Neutrophil (primary cell): ENCODE measurements at regions not wholly inside any gene's neighbourhood (a gene's known extent, or its start where the extent isn't known, plus 50 kb on each side); places are given as distances from the start of the nearest gene placed in this dataset.

Source experiments
- H3K27ac ChIP-seq: fragments of 200-600 bp; sonication (generic); 2 replicates; pipeline ENCODE4 v1.5.1; 2016; ENCODE audit warnings: mild to moderate bottlenecking, moderate library complexity
- H3K27me3 ChIP-seq: fragments of 200-600 bp; sonication (generic); 2 replicates; pipeline ENCODE4 v1.6.0; 2016; ENCODE audit warnings: mild to moderate bottlenecking
- H3K36me3 ChIP-seq: fragments of 200-600 bp; sonication (generic); 2 replicates; pipeline ENCODE4 v1.5.1; 2017
- H3K4me1 ChIP-seq, 2 experiments: fragments of 200-600 bp in 1 of 2; sonication (generic) in 1 of 2; 1 replicate in 1 of 2; 2 replicates in 1 of 2; pipeline versions ENCODE4 v1.5.1 to v1.6.1; 2013 to 2016; ENCODE audit warnings: low read depth in 1 of 2, low read length in 1 of 2, mild to moderate bottlenecking in 1 of 2, moderate library complexity in 1 of 2; ENCODE audit not compliant: control insufficient read depth in 1 of 2, insufficient read depth in 1 of 2
- H3K4me3 ChIP-seq, 2 experiments: fragments of 200-600 bp in 1 of 2; sonication (generic) in 1 of 2; 1 replicate in 1 of 2; 2 replicates in 1 of 2; pipeline ENCODE4 v1.5.1; 2013 to 2016; ENCODE audit warnings: low read depth in 1 of 2, low read length in 1 of 2, mild to moderate bottlenecking in 1 of 2, moderate library complexity in 1 of 2
- H3K9me3 ChIP-seq: fragments of 200-600 bp; sonication (generic); 2 replicates; pipeline ENCODE4 v1.5.1; 2016
- CTCF ChIP-seq: fragments of 200-600 bp; sonication (generic); IDR thresholded peaks from 2 replicates; pipeline ENCODE4 v1.5.1; 2016; ENCODE audit warnings: antibody characterized with exemption

GRCh38 chr5:68369023-68369359 lies 153.4 kb downstream of the PIK3R1 start:
- no peak overlapping the region for H3K4me3 ChIP-seq
- no peak for TF ChIP-seq CTCF
- peak overlapping the region; percentile 8 for H3K27ac ChIP-seq

GRCh38 chr5:68369457-68370125 lies 154.0 kb downstream of the PIK3R1 start:
- Histone ChIP-seq H3K27ac (peak overlapping the region; percentile 8), H3K36me3 (no peaks in the 10 kb centered on the region)

More at GRCh38 chr5:68369023-68369359, 153.4 kb downstream of the PIK3R1 start:
- Histone ChIP-seq H3K36me3 (no peaks in the 10 kb centered on the region), H3K27me3 (no peaks in the 10 kb centered on the region), H3K4me1 (peaks cover 5% of the 10 kb centered on the region in 2 experiments), H3K9me3 (no peaks in the 10 kb centered on the region)

GRCh38 chr5:68370196-68370595 lies 154.6 kb downstream of the PIK3R1 start:
- Histone ChIP-seq H3K27me3 (no peaks in the 10 kb centered on the region), H3K4me3 (no peak overlapping the region), H3K27ac (no peak overlapping the region), H3K4me1 (peaks cover 9 to 14% of the 10 kb centered on the region in 2 experiments), H3K36me3 (no peaks in the 10 kb centered on the region), H3K9me3 (no peaks in the 10 kb centered on the region)
- no peak for TF ChIP-seq CTCF

More at GRCh38 chr5:68369457-68370125, 154.0 kb downstream of the PIK3R1 start:
- Histone ChIP-seq H3K9me3 (no peaks in the 10 kb centered on the region), H3K4me1 (peaks cover 5 to 8% of the 10 kb centered on the region in 2 experiments), H3K4me3 (no peak overlapping the region), H3K27me3 (no peaks in the 10 kb centered on the region)
- TF ChIP-seq CTCF, result no peak

- no peak for TF ChIP-seq CTCF
- Histone ChIP-seq H3K27me3 (no peaks in the 10 kb centered on the region), H3K36me3 (no peaks in the 10 kb centered on the region), H3K9me3 (no peaks in the 10 kb centered on the region), H3K4me3 (no peak overlapping the region), H3K4me1 (peaks cover 10 to 24% of the 10 kb centered on the region in 2 experiments), H3K27ac (no peak overlapping the region)
Observed at GRCh38 chr5:68371607-68372006, 156.1 kb downstream of the PIK3R1 start.

- Histone ChIP-seq H3K36me3 (no peaks in the 10 kb centered on the region), H3K4me1 (peaks cover 10 to 24% of the 10 kb centered on the region in 2 experiments), H3K9me3 (no peaks in the 10 kb centered on the region), H3K27ac (no peak overlapping the region), H3K27me3 (no peaks in the 10 kb centered on the region), H3K4me3 (no peak overlapping the region)
- no peak for TF ChIP-seq CTCF
Observed at GRCh38 chr5:68372161-68372560, 156.6 kb downstream of the PIK3R1 start.
